ENCODE measurements at regions not wholly inside any gene's neighbourhood (a gene's known extent, or its start where the extent isn't known, plus 50 kb on each side); places are given as distances from the start of the nearest gene placed in this dataset.
"Not testable (repeated sequence)": the region's sequence is repeated elsewhere in the genome, so short reads cannot be mapped to it uniquely, and the experiment has no call there.

GRCh38 chr10:9577746-9578145 is 1439.9 kb upstream of the CELF2 start:
- TF ChIP-seq CTCF (IDR thresholded peaks at IDR 0.05; ENCODE audit: unreplicated experiment) = no peak
- Mint-ChIP-seq H3K4me3 (ENCODE audit: unreplicated experiment) (no peak overlapping the region), H3K9me3 (ENCODE audit: unreplicated experiment) (no peaks in the 10 kb centered on the region), H3K36me3 (ENCODE audit: low read depth, unreplicated experiment) (no peaks in the 10 kb centered on the region), H3K4me1 (ENCODE audit: unreplicated experiment) (no peaks in the 10 kb centered on the region), H3K27me3 (ENCODE audit: unreplicated experiment) (no peaks in the 10 kb centered on the region), H3K27ac (ENCODE audit: unreplicated experiment) (no peak overlapping the region)
- DNase-seq (ENCODE audit: low spot score) = no peak

- Mint-ChIP-seq H3K27ac (ENCODE audit: unreplicated experiment) (no peak overlapping the region), H3K36me3 (ENCODE audit: low read depth, unreplicated experiment) (no peaks in the 10 kb centered on the region), H3K9me3 (ENCODE audit: unreplicated experiment) (no peaks in the 10 kb centered on the region), H3K27me3 (ENCODE audit: unreplicated experiment) (no peaks in the 10 kb centered on the region), H3K4me1 (ENCODE audit: unreplicated experiment) (no peaks in the 10 kb centered on the region), H3K4me3 (ENCODE audit: unreplicated experiment) (no peak overlapping the region)
- no peak for TF ChIP-seq CTCF (IDR thresholded peaks at IDR 0.05; ENCODE audit: unreplicated experiment)
- DNase-seq (ENCODE audit: low spot score) = no peak
Observed at GRCh38 chr10:9579110-9579705, 1438.5 kb upstream of the CELF2 start.

- H3K4me1 Mint-ChIP-seq (ENCODE audit: unreplicated experiment); H3K9me3 Mint-ChIP-seq (ENCODE audit: unreplicated experiment); DNase-seq (ENCODE audit: low spot score); H3K27ac Mint-ChIP-seq (ENCODE audit: unreplicated experiment); H3K4me3 Mint-ChIP-seq (ENCODE audit: unreplicated experiment); H3K27me3 Mint-ChIP-seq (ENCODE audit: unreplicated experiment); H3K36me3 Mint-ChIP-seq (ENCODE audit: low read depth, unreplicated experiment): not testable (repeated sequence)
Observed at GRCh38 chr10:9582803-9583202, 1434.9 kb upstream of the CELF2 start.

GRCh38 chr10:9596368-9596920 is 1421.2 kb upstream of the CELF2 start:
- no peak for DNase-seq (ENCODE audit: low spot score)
- H3K27ac Mint-ChIP-seq (ENCODE audit: unreplicated experiment) = no peak overlapping the region
- H3K4me3 Mint-ChIP-seq (ENCODE audit: unreplicated experiment) = no peak overlapping the region
- TF ChIP-seq CTCF (IDR thresholded peaks at IDR 0.05; ENCODE audit: unreplicated experiment) = no peak
- H3K27me3 Mint-ChIP-seq (ENCODE audit: unreplicated experiment) = no peaks in the 10 kb centered on the region
- no peaks in the 10 kb centered on the region for H3K4me1 Mint-ChIP-seq (ENCODE audit: unreplicated experiment)
- no peaks in the 10 kb centered on the region for H3K9me3 Mint-ChIP-seq (ENCODE audit: unreplicated experiment)
- H3K36me3 Mint-ChIP-seq (ENCODE audit: low read depth, unreplicated experiment) = no peaks in the 10 kb centered on the region

- Mint-ChIP-seq H3K9me3 (ENCODE audit: unreplicated experiment) (no peaks in the 10 kb centered on the region), H3K27me3 (ENCODE audit: unreplicated experiment) (no peaks in the 10 kb centered on the region), H3K36me3 (ENCODE audit: low read depth, unreplicated experiment) (no peaks in the 10 kb centered on the region), H3K4me3 (ENCODE audit: unreplicated experiment) (no peak overlapping the region), H3K27ac (ENCODE audit: unreplicated experiment) (no peak overlapping the region), H3K4me1 (ENCODE audit: unreplicated experiment) (no peaks in the 10 kb centered on the region)
- DNase-seq (ENCODE audit: low spot score) = no peak
- TF ChIP-seq CTCF (IDR thresholded peaks at IDR 0.05; ENCODE audit: unreplicated experiment) = no peak
Observed at GRCh38 chr10:9602998-9603397, 1414.7 kb upstream of the CELF2 start.
